ENCODE measurements at regions not wholly inside any gene's neighbourhood (a gene's known extent, or its start where the extent isn't known, plus 50 kb on each side); places are given as distances from the start of the nearest gene placed in this dataset.
"Not testable (repeated sequence)": the region's sequence is repeated elsewhere in the genome, so short reads cannot be mapped to it uniquely, and the experiment has no call there.

GRCh38 chr5:17748201-17748600, 113.9 kb downstream of the TAF11L14 start:
- no peaks in the 10 kb centered on the region for H3K36me3 ChIP-seq (ENCODE audit: control insufficient read depth in 2 of 2, insufficient read depth in 2 of 2, low read length in 1 of 2)
- no peaks in the 10 kb centered on the region for H3K4me1 ChIP-seq (ENCODE audit: control insufficient read depth in 2 of 2, insufficient read depth in 2 of 2, low read length in 1 of 2)
- 72 to 79% methylated on average over 2 of the region's 2 CpGs for WGBS, 2 donors
- H3K27me3 ChIP-seq (ENCODE audit: control insufficient read depth in 1 of 2, insufficient read depth in 2 of 2, low read length in 2 of 2), result no peaks in the 10 kb centered on the region
- no peak overlapping the region for H3K27ac ChIP-seq (ENCODE audit: low read depth in 2 of 2, low read length in 1 of 2)
- no peaks in the 10 kb centered on the region for H3K9me3 ChIP-seq (ENCODE audit: control insufficient read depth in 2 of 2, insufficient read depth in 1 of 2, low read depth in 1 of 2, low read length in 1 of 2)
- no peak overlapping the region for H3K4me3 ChIP-seq (ENCODE audit: low read depth in 1 of 2, low read length in 2 of 2)

- Histone ChIP-seq H3K27me3 (ENCODE audit: control insufficient read depth in 1 of 2, insufficient read depth in 2 of 2, low read length in 2 of 2) (no peaks in the 10 kb centered on the region), H3K9me3 (ENCODE audit: control insufficient read depth in 2 of 2, insufficient read depth in 1 of 2, low read depth in 1 of 2, low read length in 1 of 2) (no peaks in the 10 kb centered on the region), H3K36me3 (ENCODE audit: control insufficient read depth in 2 of 2, insufficient read depth in 2 of 2, low read length in 1 of 2) (no peaks in the 10 kb centered on the region), H3K4me1 (ENCODE audit: control insufficient read depth in 2 of 2, insufficient read depth in 2 of 2, low read length in 1 of 2) (no peaks in the 10 kb centered on the region), H3K4me3 (ENCODE audit: low read depth in 1 of 2, low read length in 2 of 2) (no peak overlapping the region), H3K27ac (ENCODE audit: low read depth in 2 of 2, low read length in 1 of 2) (no peak overlapping the region)
- 74 to 76% methylated on average over 1 of the region's 1 CpG for WGBS, 2 donors
These were observed 114.7 kb downstream of the TAF11L14 start for GRCh38 chr5:17748941-17749340.

- not testable (repeated sequence) for H3K36me3 ChIP-seq (ENCODE audit: control insufficient read depth in 2 of 2, insufficient read depth in 2 of 2, low read length in 1 of 2); H3K4me3 ChIP-seq (ENCODE audit: low read depth in 1 of 2, low read length in 2 of 2); H3K27ac ChIP-seq (ENCODE audit: low read depth in 2 of 2, low read length in 1 of 2); H3K4me1 ChIP-seq (ENCODE audit: control insufficient read depth in 2 of 2, insufficient read depth in 2 of 2, low read length in 1 of 2); H3K9me3 ChIP-seq (ENCODE audit: control insufficient read depth in 2 of 2, insufficient read depth in 1 of 2, low read depth in 1 of 2, low read length in 1 of 2); H3K27me3 ChIP-seq (ENCODE audit: control insufficient read depth in 1 of 2, insufficient read depth in 2 of 2, low read length in 2 of 2)
- WGBS, 2 donors, result 86 to 88% methylated on average over 12 of the region's 12 CpGs
These were observed 121.1 kb downstream of the TAF11L14 start for GRCh38 chr5:17755406-17755805.

- Histone ChIP-seq H3K27ac (ENCODE audit: low read depth in 2 of 2, low read length in 1 of 2) (no peak overlapping the region), H3K9me3 (ENCODE audit: control insufficient read depth in 2 of 2, insufficient read depth in 1 of 2, low read depth in 1 of 2, low read length in 1 of 2) (no peaks in the 10 kb centered on the region), H3K4me3 (ENCODE audit: low read depth in 1 of 2, low read length in 2 of 2) (no peak overlapping the region), H3K36me3 (ENCODE audit: control insufficient read depth in 2 of 2, insufficient read depth in 2 of 2, low read length in 1 of 2) (no peaks in the 10 kb centered on the region), H3K27me3 (ENCODE audit: control insufficient read depth in 1 of 2, insufficient read depth in 2 of 2, low read length in 2 of 2) (no peaks in the 10 kb centered on the region), H3K4me1 (ENCODE audit: control insufficient read depth in 2 of 2, insufficient read depth in 2 of 2, low read length in 1 of 2) (no peaks in the 10 kb centered on the region)
- 62 to 65% methylated on average over 4 of the region's 4 CpGs for WGBS, 2 donors
These were observed 127.1 kb downstream of the TAF11L14 start for GRCh38 chr5:17761326-17761725.

- 73 to 85% methylated on average over 1 of the region's 1 CpG for WGBS, 2 donors
- H3K4me3 ChIP-seq (ENCODE audit: low read depth in 1 of 2, low read length in 2 of 2), result no peak overlapping the region
- H3K36me3 ChIP-seq (ENCODE audit: control insufficient read depth in 2 of 2, insufficient read depth in 2 of 2, low read length in 1 of 2), result no peaks in the 10 kb centered on the region
- H3K9me3 ChIP-seq (ENCODE audit: control insufficient read depth in 2 of 2, insufficient read depth in 1 of 2, low read depth in 1 of 2, low read length in 1 of 2), result no peaks in the 10 kb centered on the region
- no peaks in the 10 kb centered on the region for H3K4me1 ChIP-seq (ENCODE audit: control insufficient read depth in 2 of 2, insufficient read depth in 2 of 2, low read length in 1 of 2)
- H3K27ac ChIP-seq (ENCODE audit: low read depth in 2 of 2, low read length in 1 of 2), result no peak overlapping the region
- H3K27me3 ChIP-seq (ENCODE audit: control insufficient read depth in 1 of 2, insufficient read depth in 2 of 2, low read length in 2 of 2), result no peaks in the 10 kb centered on the region
These were observed 129.0 kb downstream of the TAF11L14 start for GRCh38 chr5:17763301-17763700.

GRCh38 chr5:17766031-17766430, 131.8 kb downstream of the TAF11L14 start:
- Histone ChIP-seq H3K4me1 (ENCODE audit: control insufficient read depth in 2 of 2, insufficient read depth in 2 of 2, low read length in 1 of 2) (no peaks in the 10 kb centered on the region), H3K27ac (ENCODE audit: low read depth in 2 of 2, low read length in 1 of 2) (no peak overlapping the region), H3K4me3 (ENCODE audit: low read depth in 1 of 2, low read length in 2 of 2) (no peak overlapping the region), H3K36me3 (ENCODE audit: control insufficient read depth in 2 of 2, insufficient read depth in 2 of 2, low read length in 1 of 2) (no peaks in the 10 kb centered on the region), H3K9me3 (ENCODE audit: control insufficient read depth in 2 of 2, insufficient read depth in 1 of 2, low read depth in 1 of 2, low read length in 1 of 2) (no peaks in the 10 kb centered on the region), H3K27me3 (ENCODE audit: control insufficient read depth in 1 of 2, insufficient read depth in 2 of 2, low read length in 2 of 2) (no peaks in the 10 kb centered on the region)
- WGBS, 2 donors, result 81 to 82% methylated on average over 2 of the region's 2 CpGs

GRCh38 chr5:17769277-17769676, 135.0 kb downstream of the TAF11L14 start:
- H3K27ac ChIP-seq (ENCODE audit: low read depth in 2 of 2, low read length in 1 of 2), result no peak overlapping the region
- WGBS, 2 donors, result 72 to 73% methylated on average over 3 of the region's 3 CpGs
- no peaks in the 10 kb centered on the region for H3K9me3 ChIP-seq (ENCODE audit: control insufficient read depth in 2 of 2, insufficient read depth in 1 of 2, low read depth in 1 of 2, low read length in 1 of 2)
- H3K27me3 ChIP-seq (ENCODE audit: control insufficient read depth in 1 of 2, insufficient read depth in 2 of 2, low read length in 2 of 2), result no peaks in the 10 kb centered on the region
- no peaks in the 10 kb centered on the region for H3K4me1 ChIP-seq (ENCODE audit: control insufficient read depth in 2 of 2, insufficient read depth in 2 of 2, low read length in 1 of 2)
- no peaks in the 10 kb centered on the region for H3K36me3 ChIP-seq (ENCODE audit: control insufficient read depth in 2 of 2, insufficient read depth in 2 of 2, low read length in 1 of 2)
- no peak overlapping the region for H3K4me3 ChIP-seq (ENCODE audit: low read depth in 1 of 2, low read length in 2 of 2)

- H3K4me3 ChIP-seq (ENCODE audit: low read depth in 1 of 2, low read length in 2 of 2), result no peak overlapping the region
- WGBS, 2 donors, result 94 to 97% methylated on average over 6 of the region's 6 CpGs
- no peaks in the 10 kb centered on the region for H3K4me1 ChIP-seq (ENCODE audit: control insufficient read depth in 2 of 2, insufficient read depth in 2 of 2, low read length in 1 of 2)
- no peaks in the 10 kb centered on the region for H3K27me3 ChIP-seq (ENCODE audit: control insufficient read depth in 1 of 2, insufficient read depth in 2 of 2, low read length in 2 of 2)
- H3K9me3 ChIP-seq (ENCODE audit: control insufficient read depth in 2 of 2, insufficient read depth in 1 of 2, low read depth in 1 of 2, low read length in 1 of 2), result no peaks in the 10 kb centered on the region
- no peak overlapping the region for H3K27ac ChIP-seq (ENCODE audit: low read depth in 2 of 2, low read length in 1 of 2)
- H3K36me3 ChIP-seq (ENCODE audit: control insufficient read depth in 2 of 2, insufficient read depth in 2 of 2, low read length in 1 of 2), result no peaks in the 10 kb centered on the region
These were observed 138.0 kb downstream of the TAF11L14 start for GRCh38 chr5:17772232-17772631.

GRCh38 chr5:17785774-17786173, 151.5 kb downstream of the TAF11L14 start:
- Histone ChIP-seq H3K27ac (ENCODE audit: low read depth in 2 of 2, low read length in 1 of 2) (no peak overlapping the region), H3K27me3 (ENCODE audit: control insufficient read depth in 1 of 2, insufficient read depth in 2 of 2, low read length in 2 of 2) (no peaks in the 10 kb centered on the region), H3K9me3 (ENCODE audit: control insufficient read depth in 2 of 2, insufficient read depth in 1 of 2, low read depth in 1 of 2, low read length in 1 of 2) (no peaks in the 10 kb centered on the region), H3K4me1 (ENCODE audit: control insufficient read depth in 2 of 2, insufficient read depth in 2 of 2, low read length in 1 of 2) (no peaks in the 10 kb centered on the region), H3K4me3 (ENCODE audit: low read depth in 1 of 2, low read length in 2 of 2) (no peak overlapping the region), H3K36me3 (ENCODE audit: control insufficient read depth in 2 of 2, insufficient read depth in 2 of 2, low read length in 1 of 2) (no peaks in the 10 kb centered on the region)
- WGBS, 2 donors, result 91 to 95% methylated on average over 1 of the region's 1 CpG

- no peaks in the 10 kb centered on the region for H3K27me3 ChIP-seq (ENCODE audit: control insufficient read depth in 1 of 2, insufficient read depth in 2 of 2, low read length in 2 of 2)
- no peak overlapping the region for H3K27ac ChIP-seq (ENCODE audit: low read depth in 2 of 2, low read length in 1 of 2)
- H3K4me3 ChIP-seq (ENCODE audit: low read depth in 1 of 2, low read length in 2 of 2), result no peak overlapping the region
- H3K9me3 ChIP-seq (ENCODE audit: control insufficient read depth in 2 of 2, insufficient read depth in 1 of 2, low read depth in 1 of 2, low read length in 1 of 2), result no peaks in the 10 kb centered on the region
- no peaks in the 10 kb centered on the region for H3K36me3 ChIP-seq (ENCODE audit: control insufficient read depth in 2 of 2, insufficient read depth in 2 of 2, low read length in 1 of 2)
- no peaks in the 10 kb centered on the region for H3K4me1 ChIP-seq (ENCODE audit: control insufficient read depth in 2 of 2, insufficient read depth in 2 of 2, low read length in 1 of 2)
These were observed 154.1 kb downstream of the TAF11L14 start for GRCh38 chr5:17788351-17788750.

All from esophagus (tissue), 2 donors.